SK-N-MC (cell line): ENCODE measurements at regions not wholly inside any gene's neighbourhood (a gene's known extent, or its start where the extent isn't known, plus 50 kb on each side); places are given as distances from the start of the nearest gene placed in this dataset.

Experiments used
- EZH2 ChIP-seq: fragments of 200-600 bp; sonication (generic); IDR thresholded peaks from one replicate; pipeline ENCODE4 v1.6.1; 2017; ENCODE audit warnings: antibody characterized with exemption
- FOXP2 ChIP-seq: optimal IDR thresholded peaks from 2 replicates; pipeline ENCODE3; 2011; ENCODE audit warnings: mild to moderate bottlenecking, moderate library complexity; ENCODE audit not compliant: insufficient read depth; ENCODE audit errors: extremely low read length, control extremely low read depth
- POLR2AphosphoS5 ChIP-seq: IDR thresholded peaks from 2 replicates; pipeline ENCODE4 v1.6.1; 2012; ENCODE audit warnings: mild to moderate bottlenecking, low read depth, low read length, borderline replicate concordance

DNA sequence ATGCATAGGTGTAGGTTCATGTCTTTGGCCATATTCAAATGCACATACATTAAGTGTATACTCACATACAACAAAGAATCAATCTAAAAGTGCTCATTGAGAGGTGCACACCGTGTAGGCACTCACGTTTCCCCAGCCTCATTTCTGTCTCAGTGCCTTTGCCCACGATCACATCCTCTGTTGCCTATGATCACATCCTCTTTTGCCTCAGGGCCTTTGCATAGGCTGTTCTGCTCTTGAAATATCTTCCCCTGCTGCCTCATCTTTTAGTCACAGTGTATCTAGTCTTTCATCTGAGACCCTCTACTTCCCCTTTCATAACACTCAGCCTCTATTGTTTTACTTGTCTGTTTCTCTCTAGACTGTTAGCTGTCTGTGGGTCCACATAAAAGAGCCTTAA is 69.3 kb downstream of the FOXD2 start:
- TF ChIP-seq EZH2 (no peak), POLR2AphosphoS5 (no peak), FOXP2 (no peak)
